CD4-positive, alpha-beta T cell (primary cell): ENCODE measurements at regions not wholly inside any gene's neighbourhood (a gene's known extent, or its start where the extent isn't known, plus 50 kb on each side); places are given as distances from the start of the nearest gene placed in this dataset.

ENCODE experiments used
- ATAC-seq: fragments of 200-7000 bp; cut with Tn5 transposase; one replicate; pipeline ENCODE4 v1.10.0; 2022; ENCODE audit warnings: mild to moderate bottlenecking; ENCODE audit not compliant: poor library complexity
- CTCF ChIA-PET: fragments of 350-600 bp; sonication (Branson Sonifier 250); formaldehyde crosslinking; loops from one replicate; lab custom pipeline; 2021; ENCODE audit warnings: antibody characterized with exemption, inconsistent platforms; lab: Charles Lee
- POLR2A ChIA-PET: fragments of 350-600 bp; sonication (Branson Sonifier 250); formaldehyde crosslinking; loops from one replicate; lab custom pipeline; 2021; ENCODE audit warnings: antibody characterized with exemption, inconsistent platforms; lab: Charles Lee
- DNase-seq, 14 experiments: peaks; one replicate each; pipeline ENCODE4 v3.0.0-alpha.2; 2013 to 2020; ENCODE audit warnings: mixed read lengths in 2 of 14
- H3K27ac ChIP-seq, 2 donors: one replicate each; pipeline versions ENCODE4 v1.5.1 to v1.7.0; 2013; ENCODE audit warnings: low read length in 2 of 2, low read depth in 1 of 2, mild to moderate bottlenecking in 1 of 2
- H3K27me3 ChIP-seq, 2 experiments: 1 replicate in 1 of 2; 2 replicates in 1 of 2; pipeline versions ENCODE4 v1.6.1 to v1.7.0; 2013; ENCODE audit warnings: low read length in 2 of 2, control low read depth in 1 of 2, mild to moderate bottlenecking in 1 of 2, moderate library complexity in 1 of 2; ENCODE audit not compliant: insufficient read depth in 2 of 2, control insufficient read depth in 1 of 2
- H3K36me3 ChIP-seq: one replicate; pipeline ENCODE4 v1.6.1; 2013; ENCODE audit warnings: low read length, control low read depth; ENCODE audit not compliant: insufficient read depth
- H3K4me1 ChIP-seq: one replicate; pipeline ENCODE4 v1.6.1; 2013; ENCODE audit warnings: low read length, control low read depth; ENCODE audit not compliant: insufficient read depth
- H3K4me3 ChIP-seq: one replicate; pipeline ENCODE4 v1.5.1; 2013; ENCODE audit warnings: mild to moderate bottlenecking, low read length, moderate library complexity
- H3K9me3 ChIP-seq, 2 experiments: 1 replicate in 1 of 2; 2 replicates in 1 of 2; pipeline versions ENCODE4 v1.6.1 to v1.7.0; 2013; ENCODE audit warnings: low read length in 2 of 2, mild to moderate bottlenecking in 2 of 2, control low read depth in 1 of 2, moderate library complexity in 1 of 2; ENCODE audit not compliant: control insufficient read depth in 1 of 2, insufficient read depth in 1 of 2
- H3K27ac Mint-ChIP-seq: one replicate; pipeline ENCODE4 v1.8.0; 2020; ENCODE audit warnings: mixed read lengths
- H3K27me3 Mint-ChIP-seq: one replicate; pipeline ENCODE4 v1.8.0; 2021; ENCODE audit warnings: mixed read lengths
- H3K36me3 Mint-ChIP-seq: one replicate; pipeline ENCODE4 v1.8.0; 2021; ENCODE audit warnings: low read depth, mixed read lengths
- H3K4me1 Mint-ChIP-seq: one replicate; pipeline ENCODE4 v1.8.0; 2021; ENCODE audit warnings: low read depth, mixed read lengths
- H3K4me3 Mint-ChIP-seq: one replicate; pipeline ENCODE4 v1.8.0; 2020; ENCODE audit warnings: mild to moderate bottlenecking, mixed read lengths
- H3K9me3 Mint-ChIP-seq: one replicate; pipeline ENCODE4 v1.8.0; 2020; ENCODE audit warnings: mixed read lengths
- CTCF ChIP-seq: fragments of 200-600 bp; IDR thresholded peaks from one replicate; pipeline ENCODE4 v1.8.0; 2022; ENCODE audit warnings: antibody characterized with exemption, mild to moderate bottlenecking
- intact Hi-C, 2 experiments: fragments of 100-400 bp; cut with DNase I in 1 of 2; cut with micrococcal nuclease in 1 of 2; formaldehyde crosslinking; loops; one replicate each; pipeline versions ENCODE4 v1.15.1 to v1.9.0; 2023 to 2025; cut with DNase I, micrococcal nuclease

GRCh38 chr1:113211467-113211866 is 138.5 kb downstream of the LRIG2 start:
- no peak overlapping the region for H3K27ac Mint-ChIP-seq
- H3K9me3 Mint-ChIP-seq: no peaks in the 10 kb centered on the region
- Histone ChIP-seq H3K27ac (no peak overlapping the region), H3K36me3 (no peaks in the 10 kb centered on the region), H3K4me3 (no peak overlapping the region), H3K27me3 (peaks cover 0 to 7% of the 10 kb centered on the region in 2 experiments), H3K4me1 (no peaks in the 10 kb centered on the region), H3K9me3 (peaks cover 0 to 9% of the 10 kb centered on the region in 2 experiments)
- no peaks in the 10 kb centered on the region for H3K36me3 Mint-ChIP-seq
- ATAC-seq (no peak), DNase-seq (no peak)
- CTCF ChIA-PET: no interaction called here
- peaks cover 37% of the 10 kb centered on the region for H3K27me3 Mint-ChIP-seq
- TF ChIP-seq CTCF: no peak
- H3K4me3 Mint-ChIP-seq: no peak overlapping the region
- POLR2A ChIA-PET: no interaction called here
- intact Hi-C loops: no loop called here
- peaks cover 4% of the 10 kb centered on the region for H3K4me1 Mint-ChIP-seq

- no peak overlapping the region for H3K27ac Mint-ChIP-seq
- no peak for TF ChIP-seq CTCF
- peaks cover 3% of the 10 kb centered on the region for H3K4me1 Mint-ChIP-seq
- H3K27me3 ChIP-seq: peaks cover 0 to 3% of the 10 kb centered on the region in 2 experiments
- intact Hi-C loops: no loop called here
- H3K27ac ChIP-seq: no peak overlapping the region
- CTCF ChIA-PET: no interaction called here
- H3K36me3 Mint-ChIP-seq: no peaks in the 10 kb centered on the region
- no peaks in the 10 kb centered on the region for H3K4me1 ChIP-seq
- no peak for ATAC-seq
- H3K27me3 Mint-ChIP-seq: peaks cover 12% of the 10 kb centered on the region
- no peak for DNase-seq
- no peak overlapping the region for H3K4me3 Mint-ChIP-seq
- H3K9me3 Mint-ChIP-seq: no peaks in the 10 kb centered on the region
- H3K9me3 ChIP-seq: peaks cover 0 to 9% of the 10 kb centered on the region in 2 experiments
- no peak overlapping the region for H3K4me3 ChIP-seq
- POLR2A ChIA-PET: no interaction called here
- no peaks in the 10 kb centered on the region for H3K36me3 ChIP-seq
These were observed 142.0 kb downstream of the LRIG2 start for GRCh38 chr1:113215015-113215414.

GRCh38 chr1:113216664-113217063 is 143.7 kb downstream of the LRIG2 start:
- Histone ChIP-seq H3K27ac (no peak overlapping the region), H3K4me1 (no peaks in the 10 kb centered on the region), H3K27me3 (no peaks in the 10 kb centered on the region), H3K9me3 (peaks cover 0 to 9% of the 10 kb centered on the region in 2 experiments), H3K4me3 (no peak overlapping the region), H3K36me3 (no peaks in the 10 kb centered on the region)
- intact Hi-C loops: no loop called here
- Mint-ChIP-seq H3K4me1 (no peaks in the 10 kb centered on the region), H3K36me3 (no peaks in the 10 kb centered on the region), H3K9me3 (no peaks in the 10 kb centered on the region), H3K27me3 (peaks cover under 1% of the 10 kb centered on the region), H3K27ac (no peak overlapping the region), H3K4me3 (no peak overlapping the region)
- CTCF ChIA-PET: no interaction called here
- no peak for ATAC-seq
- no peak for DNase-seq
- no peak for TF ChIP-seq CTCF
- POLR2A ChIA-PET: no interaction called here
